ENCODE measurements at regions not wholly inside any gene's neighbourhood (a gene's known extent, or its start where the extent isn't known, plus 50 kb on each side); places are given as distances from the start of the nearest gene placed in this dataset.

DNA sequence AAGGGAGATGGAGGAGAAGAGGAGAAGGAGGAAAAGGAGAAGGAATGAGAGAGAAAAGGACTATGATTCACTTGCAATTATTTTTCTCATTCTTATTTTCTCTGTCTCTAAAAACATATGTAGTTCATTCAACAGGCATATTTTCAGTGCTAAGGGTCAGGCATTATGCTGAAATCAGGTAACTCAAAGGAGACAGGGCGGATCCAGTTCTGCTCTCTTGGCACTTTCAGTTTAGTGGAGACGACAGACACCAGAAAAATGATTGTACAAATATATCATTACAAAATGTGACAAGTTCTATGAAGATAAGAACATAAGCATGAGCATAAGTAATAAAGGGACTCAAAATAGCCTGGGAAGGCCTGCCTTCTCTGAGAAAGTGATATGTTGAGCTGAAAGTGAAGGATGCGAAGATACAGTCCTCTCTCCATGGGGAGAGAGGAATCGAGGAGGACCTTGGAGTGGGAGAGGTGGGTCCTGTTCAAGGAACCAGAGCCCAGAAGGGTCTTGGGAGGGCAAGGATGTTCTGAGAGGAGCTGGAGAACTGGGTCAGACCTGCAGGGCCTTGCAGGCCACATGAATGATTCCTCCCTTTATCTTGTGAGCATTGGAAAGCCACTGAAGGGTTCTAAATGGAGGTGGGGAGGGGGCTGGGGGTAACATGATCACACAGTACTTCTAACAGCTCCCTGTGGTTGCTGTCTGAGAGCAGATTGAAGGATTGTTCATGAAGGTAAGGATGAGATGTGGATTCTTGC lies 58.6 kb upstream of the TMEM17 start:
- WGBS (ENCODE audit: insufficient coverage) = 100% methylated on average over 1 of the region's 4 CpGs
- H3K4me1 Mint-ChIP-seq = no peaks in the 10 kb centered on the region
- peaks cover 3 to 4% (median 3%) of the 10 kb centered on the region in 3 donors for H3K27me3 Mint-ChIP-seq (ENCODE audit: low read depth in 3 of 3)
- Histone ChIP-seq H3K27me3 (ENCODE audit: control insufficient read depth in 2 of 2, insufficient read depth in 2 of 2, low read length in 2 of 2) (peaks cover 3 to 4% of the 10 kb centered on the region in 2 donors), H2AFZ (ENCODE audit: insufficient read depth, low read depth, low read length, poor library complexity, severe bottlenecking) (no peak overlapping the region), H3K79me2 (ENCODE audit: insufficient read depth, low read length) (no peaks in the 10 kb centered on the region), H3K27ac (ENCODE audit: low read depth in 1 of 2, low read length in 2 of 2) (no peak overlapping the region), H3K4me3 (replicated peaks in 1 of 3; ENCODE audit: low read depth in 2 of 3, low read length in 3 of 3) (no peak overlapping the region), H3K9me3 (replicated peaks in 1 of 2; ENCODE audit: control insufficient read depth in 1 of 2, insufficient read depth in 1 of 2, low read length in 2 of 2) (no peaks in the 10 kb centered on the region), H4K20me1 (ENCODE audit: insufficient read depth, low read length) (no peaks in the 10 kb centered on the region), H3K4me1 (ENCODE audit: control insufficient read depth in 1 of 2, insufficient read depth in 2 of 2, low read length in 2 of 2) (no peaks in the 10 kb centered on the region), H3K4me2 (replicated peaks; ENCODE audit: extremely low read depth, low read length, poor library complexity, severe bottlenecking) (no peak overlapping the region), H3K9ac (ENCODE audit: insufficient read depth, low read length, poor library complexity, severe bottlenecking) (no peak overlapping the region), H3K36me3 (replicated peaks in 1 of 2; ENCODE audit: control insufficient read depth in 1 of 2, insufficient read depth in 2 of 2, low read length in 2 of 2) (no peaks in the 10 kb centered on the region)
- TF ChIP-seq, protein P1, sequence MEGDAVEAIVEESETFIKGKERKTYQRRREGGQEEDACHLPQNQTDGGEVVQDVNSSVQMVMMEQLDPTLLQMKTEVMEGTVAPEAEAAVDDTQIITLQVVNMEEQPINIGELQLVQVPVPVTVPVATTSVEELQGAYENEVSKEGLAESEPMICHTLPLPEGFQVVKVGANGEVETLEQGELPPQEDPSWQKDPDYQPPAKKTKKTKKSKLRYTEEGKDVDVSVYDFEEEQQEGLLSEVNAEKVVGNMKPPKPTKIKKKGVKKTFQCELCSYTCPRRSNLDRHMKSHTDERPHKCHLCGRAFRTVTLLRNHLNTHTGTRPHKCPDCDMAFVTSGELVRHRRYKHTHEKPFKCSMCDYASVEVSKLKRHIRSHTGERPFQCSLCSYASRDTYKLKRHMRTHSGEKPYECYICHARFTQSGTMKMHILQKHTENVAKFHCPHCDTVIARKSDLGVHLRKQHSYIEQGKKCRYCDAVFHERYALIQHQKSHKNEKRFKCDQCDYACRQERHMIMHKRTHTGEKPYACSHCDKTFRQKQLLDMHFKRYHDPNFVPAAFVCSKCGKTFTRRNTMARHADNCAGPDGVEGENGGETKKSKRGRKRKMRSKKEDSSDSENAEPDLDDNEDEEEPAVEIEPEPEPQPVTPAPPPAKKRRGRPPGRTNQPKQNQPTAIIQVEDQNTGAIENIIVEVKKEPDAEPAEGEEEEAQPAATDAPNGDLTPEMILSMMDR (IDR thresholded peaks at IDR 0.05) = no peak
- H3K4me3 Mint-ChIP-seq = no peak overlapping the region
- no peaks in the 10 kb centered on the region for H3K36me3 Mint-ChIP-seq
- intact Hi-C loops (cut with micrococcal nuclease) = no loop called here
- no peak overlapping the region for H3K27ac Mint-ChIP-seq
- H3K9me3 Mint-ChIP-seq = peaks cover 0 to 2% (median 0%) of the 10 kb centered on the region in 7 donors
- DNase-seq = no peak

DNA sequence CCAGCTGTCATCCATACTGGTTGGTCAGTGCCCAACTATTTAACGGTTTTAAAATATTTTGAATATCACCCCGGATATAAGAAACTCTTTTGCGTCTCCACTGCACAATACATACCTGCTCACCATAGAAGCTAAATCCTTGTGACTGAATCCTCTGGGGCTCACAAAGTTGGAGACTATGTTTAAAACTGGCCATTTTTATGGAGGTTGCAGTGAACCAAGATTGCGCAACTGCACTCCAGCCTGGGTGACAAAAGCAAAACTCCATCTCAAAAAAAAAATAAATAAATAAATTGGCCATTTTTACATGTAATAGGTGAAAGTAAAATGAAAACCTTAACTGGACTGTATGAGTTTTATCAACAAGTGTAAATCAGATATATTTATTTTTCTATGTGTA lies 55.6 kb upstream of the TMEM17 start:
- H3K4me1 ChIP-seq (ENCODE audit: control insufficient read depth in 1 of 2, insufficient read depth in 2 of 2, low read length in 2 of 2) = no peaks in the 10 kb centered on the region
- H3K27me3 Mint-ChIP-seq (ENCODE audit: low read depth in 3 of 3) = no peaks in the 10 kb centered on the region
- H3K79me2 ChIP-seq (ENCODE audit: insufficient read depth, low read length) = no peaks in the 10 kb centered on the region
- H3K27me3 ChIP-seq (ENCODE audit: control insufficient read depth in 2 of 2, insufficient read depth in 2 of 2, low read length in 2 of 2) = no peaks in the 10 kb centered on the region
- no peaks in the 10 kb centered on the region for H3K36me3 Mint-ChIP-seq
- no peak overlapping the region for H2AFZ ChIP-seq (ENCODE audit: insufficient read depth, low read depth, low read length, poor library complexity, severe bottlenecking)
- H3K9me3 ChIP-seq (replicated peaks in 1 of 2; ENCODE audit: control insufficient read depth in 1 of 2, insufficient read depth in 1 of 2, low read length in 2 of 2) = no peaks in the 10 kb centered on the region
- H3K4me3 Mint-ChIP-seq = no peak overlapping the region
- H3K27ac Mint-ChIP-seq = peak overlapping the region in 1 of 7 donors; percentile 23
- no peaks in the 10 kb centered on the region for H3K36me3 ChIP-seq (replicated peaks in 1 of 2; ENCODE audit: control insufficient read depth in 1 of 2, insufficient read depth in 2 of 2, low read length in 2 of 2)
- H3K4me3 ChIP-seq (replicated peaks in 1 of 3; ENCODE audit: low read depth in 2 of 3, low read length in 3 of 3) = no peak overlapping the region
- no peak overlapping the region for H3K4me2 ChIP-seq (replicated peaks; ENCODE audit: extremely low read depth, low read length, poor library complexity, severe bottlenecking)
- DNase-seq = no peak
- H3K9me3 Mint-ChIP-seq = peaks cover 0 to 5% (median 0%) of the 10 kb centered on the region in 7 donors
- H3K27ac ChIP-seq (ENCODE audit: low read depth in 1 of 2, low read length in 2 of 2) = no peak overlapping the region
- intact Hi-C loops (cut with micrococcal nuclease) = no loop called here
- TF ChIP-seq, protein P1 (IDR thresholded peaks at IDR 0.05) = no peak
- no peak overlapping the region for H3K9ac ChIP-seq (ENCODE audit: insufficient read depth, low read length, poor library complexity, severe bottlenecking)
- no peaks in the 10 kb centered on the region for H3K4me1 Mint-ChIP-seq
- 100% methylated on average over 3 of the region's 4 CpGs for WGBS (ENCODE audit: insufficient coverage)
- no peaks in the 10 kb centered on the region for H4K20me1 ChIP-seq (ENCODE audit: insufficient read depth, low read length)

Data from CD14-positive monocyte (primary cell).